GM23338 (cell line): ENCODE measurements at regions not wholly inside any gene's neighbourhood (a gene's known extent, or its start where the extent isn't known, plus 50 kb on each side); places are given as distances from the start of the nearest gene placed in this dataset.

Experiments used
- ATAC-seq: fragments of 200-7000 bp; cut with Tn5 transposase; 3 replicates; pipeline ENCODE4 v1.9.1; 2020
- DNase-seq: peaks from one replicate; pipeline ENCODE4 v3.0.0-alpha.2; 2015; ENCODE audit warnings: low spot score
- H2AFZ ChIP-seq: fragments of 200-600 bp; sonication (generic); 2 replicates; pipeline ENCODE4 v1.8.0; 2016; ENCODE audit warnings: antibody characterized with exemption, mild to moderate bottlenecking, moderate library complexity
- H3F3A ChIP-seq: fragments of 200-600 bp; sonication (generic); replicated peaks from 2 replicates; pipeline ENCODE4 v1.8.0; 2017; ENCODE audit warnings: antibody characterized with exemption, mixed run types, low read depth
- H3K27ac ChIP-seq: fragments of 200-600 bp; sonication (generic); 2 replicates; pipeline ENCODE4 v1.6.1; 2016; ENCODE audit warnings: low read depth
- H3K27me3 ChIP-seq: fragments of 200-600 bp; sonication (generic); 2 replicates; pipeline ENCODE4 v1.8.0; 2016; ENCODE audit warnings: mild to moderate bottlenecking, mixed run types, moderate library complexity; ENCODE audit not compliant: insufficient read depth
- H3K36me3 ChIP-seq: fragments of 200-600 bp; sonication (generic); 2 replicates; pipeline ENCODE4 v1.8.0; 2016; ENCODE audit warnings: mild to moderate bottlenecking; ENCODE audit not compliant: insufficient read depth
- H3K4me1 ChIP-seq: fragments of 200-600 bp; sonication (generic); 2 replicates; pipeline ENCODE4 v1.8.0; 2016; ENCODE audit warnings: mild to moderate bottlenecking, moderate library complexity; ENCODE audit not compliant: insufficient read depth
- H3K4me2 ChIP-seq: fragments of 200-600 bp; sonication (generic); 2 replicates; pipeline ENCODE4 v1.7.1; 2017; ENCODE audit warnings: mixed run types
- H3K4me3 ChIP-seq: fragments of 200-600 bp; sonication (generic); 2 replicates; pipeline ENCODE4 v1.6.1; 2016; ENCODE audit warnings: mixed run types
- H3K79me2 ChIP-seq: fragments of 200-600 bp; sonication (generic); replicated peaks from 2 replicates; pipeline ENCODE4 v1.8.0; 2017; ENCODE audit warnings: mild to moderate bottlenecking; ENCODE audit not compliant: insufficient read depth
- H3K9me2 ChIP-seq: fragments of 200-600 bp; sonication (generic); 2 replicates; pipeline ENCODE4 v1.8.0; 2017; ENCODE audit not compliant: insufficient read depth
- H4K20me1 ChIP-seq: fragments of 200-600 bp; sonication (generic); replicated peaks from 2 replicates; pipeline ENCODE4 v1.8.0; 2017; ENCODE audit warnings: mild to moderate bottlenecking; ENCODE audit not compliant: insufficient read depth
- H3K27ac Mint-ChIP-seq: 2 replicates; pipeline ENCODE4 v1.8.0; 2020; ENCODE audit warnings: inconsistent platforms, mild to moderate bottlenecking, moderate library complexity, mixed read lengths
- H3K27me3 Mint-ChIP-seq: 3 replicates; pipeline ENCODE4 v1.8.0; 2022; ENCODE audit warnings: low read depth, mild to moderate bottlenecking, moderate library complexity, mixed read lengths, inconsistent platforms; ENCODE audit not compliant: insufficient read depth, poor library complexity
- H3K36me3 Mint-ChIP-seq: 3 replicates; pipeline ENCODE4 v1.8.0; 2021; ENCODE audit warnings: low read depth, mild to moderate bottlenecking, inconsistent platforms, moderate library complexity, mixed read lengths
- H3K4me1 Mint-ChIP-seq: 3 replicates; pipeline ENCODE4 v1.8.0; 2020; ENCODE audit warnings: mild to moderate bottlenecking, inconsistent platforms, mixed read lengths
- H3K4me3 Mint-ChIP-seq: 3 replicates; pipeline ENCODE4 v1.8.0; 2021; ENCODE audit warnings: moderate library complexity, mild to moderate bottlenecking, inconsistent platforms, mixed read lengths
- H3K9me3 Mint-ChIP-seq: 3 replicates; pipeline ENCODE4 v1.8.0; 2020; ENCODE audit warnings: moderate library complexity, mild to moderate bottlenecking, inconsistent platforms, mixed read lengths
- CREB1 ChIP-seq: fragments of 250-450 bp; sonication (Bioruptor Pico); IDR thresholded peaks from 2 replicates; pipeline ENCODE4 v1.5.0; 2020; ENCODE audit warnings: low read depth, mild to moderate bottlenecking, moderate library complexity
- CTCF ChIP-seq, 2 experiments: fragments of 200-600 bp in 1 of 2; sonication (generic) in 1 of 2; conservative IDR thresholded peaks; 2 replicates each; pipeline versions ENCODE4 v1.5.1 to v1.6.1; 2016 to 2017; ENCODE audit warnings: antibody characterized with exemption in 2 of 2, low read depth in 2 of 2, mild to moderate bottlenecking in 2 of 2, moderate library complexity in 1 of 2
- EZH2 ChIP-seq: fragments of 200-600 bp; sonication (generic); IDR thresholded peaks from one replicate; pipeline ENCODE4 v1.8.0; 2017; ENCODE audit warnings: antibody characterized with exemption, mild to moderate bottlenecking, low read depth; ENCODE audit not compliant: unreplicated experiment
- EZH2phosphoT487 ChIP-seq: fragments of 200-600 bp; sonication (generic); IDR thresholded peaks from one replicate; pipeline ENCODE4 v1.8.1; 2018; ENCODE audit warnings: antibody characterized with exemption; ENCODE audit not compliant: unreplicated experiment
- JUNB ChIP-seq: IDR thresholded peaks from one replicate; pipeline ENCODE4 v1.6.1; 2016; ENCODE audit warnings: antibody characterized with exemption; ENCODE audit not compliant: unreplicated experiment
- NANOG ChIP-seq: IDR thresholded peaks from 2 replicates; pipeline ENCODE4 v1.6.1; 2016; ENCODE audit warnings: antibody characterized with exemption, borderline replicate concordance
- POLR2AphosphoS5 ChIP-seq: IDR thresholded peaks from 2 replicates; pipeline ENCODE4 v1.6.1; 2016; ENCODE audit warnings: antibody characterized with exemption, low read depth
- REST ChIP-seq: IDR thresholded peaks from one replicate; pipeline ENCODE4 v1.6.1; 2018; ENCODE audit warnings: antibody characterized with exemption; ENCODE audit not compliant: unreplicated experiment
- STAT1 ChIP-seq: IDR thresholded peaks from one replicate; pipeline ENCODE4 v1.6.1; 2016; ENCODE audit warnings: antibody characterized with exemption; ENCODE audit not compliant: unreplicated experiment
- ZNF114 ChIP-seq: fragments of 250-450 bp; sonication (Bioruptor Pico); IDR thresholded peaks from 2 replicates; pipeline ENCODE4 v1.5.0; 2020; ENCODE audit warnings: mild to moderate bottlenecking, moderate library complexity
- ZNF331 ChIP-seq: fragments of 250-450 bp; sonication (Bioruptor Pico); IDR thresholded peaks from 2 replicates; pipeline ENCODE4 v1.5.0; 2020; ENCODE audit warnings: low read depth, mild to moderate bottlenecking, moderate library complexity
- TF ChIP-seq, protein P1 (sequence below): fragments of 250-450 bp; sonication (Bioruptor Pico); IDR thresholded peaks from 2 replicates; pipeline ENCODE4 v1.5.0; 2020; ENCODE audit warnings: mild to moderate bottlenecking, moderate library complexity
- TF ChIP-seq, protein P2 (sequence below): IDR thresholded peaks from 2 replicates; pipeline ENCODE4 v1.6.1; 2016; ENCODE audit warnings: antibody characterized with exemption

GRCh38 chr12:114780746-114781399 lies 96.9 kb upstream of the TBX3 start:
- DNase-seq (no peak), ATAC-seq (no peak)
- Histone ChIP-seq H3K9me2 (peaks cover 5% of the 10 kb centered on the region; the same call in 1 of the 2 replicates), H3K79me2 (no peaks in the 10 kb centered on the region), H3K4me1 (no peaks in the 10 kb centered on the region), H3K27ac (no peak overlapping the region), H3F3A (no peaks in the 10 kb centered on the region), H3K4me3 (no peak overlapping the region), H3K4me2 (no peak overlapping the region), H4K20me1 (no peaks in the 10 kb centered on the region), H3K36me3 (no peaks in the 10 kb centered on the region; the same call in 1 of the 2 replicates), H3K27me3 (no peaks in the 10 kb centered on the region), H2AFZ (peak overlapping the region; percentile 78; the same call in 1 of the 2 replicates)
- Mint-ChIP-seq H3K4me3 (no peak overlapping the region), H3K36me3 (no peaks in the 10 kb centered on the region), H3K4me1 (peaks cover 8% of the 10 kb centered on the region), H3K9me3 (peaks cover 3% of the 10 kb centered on the region; the same call in 1 of the 3 replicates), H3K27ac (no peak overlapping the region), H3K27me3 (peaks cover 8% of the 10 kb centered on the region)
- TF ChIP-seq POLR2AphosphoS5 (no peak), EZH2 (no peak), CTCF (conservative IDR thresholded peaks at IDR 0.05; ENCODE audit: low read depth in 2 of 2) (no peak), ZNF114 (no peak), JUNB (no peak), NANOG (no peak), EZH2phosphoT487 (no peak), REST (no peak), ZNF331 (CRISPR knock-in tag) (no peak), CREB1 (CRISPR knock-in tag) (no peak), STAT1 (no peak)
- TF ChIP-seq, protein P1, sequence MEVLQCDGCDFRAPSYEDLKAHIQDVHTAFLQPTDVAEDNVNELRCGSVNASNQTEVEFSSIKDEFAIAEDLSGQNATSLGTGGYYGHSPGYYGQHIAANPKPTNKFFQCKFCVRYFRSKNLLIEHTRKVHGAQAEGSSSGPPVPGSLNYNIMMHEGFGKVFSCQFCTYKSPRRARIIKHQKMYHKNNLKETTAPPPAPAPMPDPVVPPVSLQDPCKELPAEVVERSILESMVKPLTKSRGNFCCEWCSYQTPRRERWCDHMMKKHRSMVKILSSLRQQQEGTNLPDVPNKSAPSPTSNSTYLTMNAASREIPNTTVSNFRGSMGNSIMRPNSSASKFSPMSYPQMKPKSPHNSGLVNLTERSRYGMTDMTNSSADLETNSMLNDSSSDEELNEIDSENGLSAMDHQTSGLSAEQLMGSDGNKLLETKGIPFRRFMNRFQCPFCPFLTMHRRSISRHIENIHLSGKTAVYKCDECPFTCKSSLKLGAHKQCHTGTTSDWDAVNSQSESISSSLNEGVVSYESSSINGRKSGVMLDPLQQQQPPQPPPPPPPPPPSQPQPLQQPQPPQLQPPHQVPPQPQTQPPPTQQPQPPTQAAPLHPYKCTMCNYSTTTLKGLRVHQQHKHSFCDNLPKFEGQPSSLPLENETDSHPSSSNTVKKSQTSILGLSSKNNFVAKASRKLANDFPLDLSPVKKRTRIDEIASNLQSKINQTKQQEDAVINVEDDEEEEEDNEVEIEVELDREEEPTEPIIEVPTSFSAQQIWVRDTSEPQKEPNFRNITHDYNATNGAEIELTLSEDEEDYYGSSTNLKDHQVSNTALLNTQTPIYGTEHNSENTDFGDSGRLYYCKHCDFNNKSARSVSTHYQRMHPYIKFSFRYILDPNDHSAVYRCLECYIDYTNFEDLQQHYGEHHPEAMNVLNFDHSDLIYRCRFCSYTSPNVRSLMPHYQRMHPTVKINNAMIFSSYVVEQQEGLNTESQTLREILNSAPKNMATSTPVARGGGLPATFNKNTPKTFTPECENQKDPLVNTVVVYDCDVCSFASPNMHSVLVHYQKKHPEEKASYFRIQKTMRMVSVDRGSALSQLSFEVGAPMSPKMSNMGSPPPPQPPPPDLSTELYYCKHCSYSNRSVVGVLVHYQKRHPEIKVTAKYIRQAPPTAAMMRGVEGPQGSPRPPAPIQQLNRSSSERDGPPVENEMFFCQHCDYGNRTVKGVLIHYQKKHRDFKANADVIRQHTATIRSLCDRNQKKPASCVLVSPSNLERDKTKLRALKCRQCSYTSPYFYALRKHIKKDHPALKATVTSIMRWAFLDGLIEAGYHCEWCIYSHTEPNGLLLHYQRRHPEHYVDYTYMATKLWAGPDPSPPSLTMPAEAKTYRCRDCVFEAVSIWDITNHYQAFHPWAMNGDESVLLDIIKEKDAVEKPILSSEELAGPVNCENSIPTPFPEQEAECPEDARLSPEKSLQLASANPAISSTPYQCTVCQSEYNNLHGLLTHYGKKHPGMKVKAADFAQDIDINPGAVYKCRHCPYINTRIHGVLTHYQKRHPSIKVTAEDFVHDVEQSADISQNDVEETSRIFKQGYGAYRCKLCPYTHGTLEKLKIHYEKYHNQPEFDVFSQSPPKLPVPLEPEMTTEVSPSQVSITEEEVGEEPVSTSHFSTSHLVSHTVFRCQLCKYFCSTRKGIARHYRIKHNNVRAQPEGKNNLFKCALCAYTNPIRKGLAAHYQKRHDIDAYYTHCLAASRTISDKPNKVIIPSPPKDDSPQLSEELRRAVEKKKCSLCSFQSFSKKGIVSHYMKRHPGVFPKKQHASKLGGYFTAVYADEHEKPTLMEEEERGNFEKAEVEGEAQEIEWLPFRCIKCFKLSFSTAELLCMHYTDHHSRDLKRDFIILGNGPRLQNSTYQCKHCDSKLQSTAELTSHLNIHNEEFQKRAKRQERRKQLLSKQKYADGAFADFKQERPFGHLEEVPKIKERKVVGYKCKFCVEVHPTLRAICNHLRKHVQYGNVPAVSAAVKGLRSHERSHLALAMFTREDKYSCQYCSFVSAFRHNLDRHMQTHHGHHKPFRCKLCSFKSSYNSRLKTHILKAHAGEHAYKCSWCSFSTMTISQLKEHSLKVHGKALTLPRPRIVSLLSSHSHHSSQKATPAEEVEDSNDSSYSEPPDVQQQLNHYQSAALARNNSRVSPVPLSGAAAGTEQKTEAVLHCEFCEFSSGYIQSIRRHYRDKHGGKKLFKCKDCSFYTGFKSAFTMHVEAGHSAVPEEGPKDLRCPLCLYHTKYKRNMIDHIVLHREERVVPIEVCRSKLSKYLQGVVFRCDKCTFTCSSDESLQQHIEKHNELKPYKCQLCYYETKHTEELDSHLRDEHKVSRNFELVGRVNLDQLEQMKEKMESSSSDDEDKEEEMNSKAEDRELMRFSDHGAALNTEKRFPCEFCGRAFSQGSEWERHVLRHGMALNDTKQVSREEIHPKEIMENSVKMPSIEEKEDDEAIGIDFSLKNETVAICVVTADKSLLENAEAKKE (CRISPR knock-in tag): no peak
- TF ChIP-seq, protein P2, sequence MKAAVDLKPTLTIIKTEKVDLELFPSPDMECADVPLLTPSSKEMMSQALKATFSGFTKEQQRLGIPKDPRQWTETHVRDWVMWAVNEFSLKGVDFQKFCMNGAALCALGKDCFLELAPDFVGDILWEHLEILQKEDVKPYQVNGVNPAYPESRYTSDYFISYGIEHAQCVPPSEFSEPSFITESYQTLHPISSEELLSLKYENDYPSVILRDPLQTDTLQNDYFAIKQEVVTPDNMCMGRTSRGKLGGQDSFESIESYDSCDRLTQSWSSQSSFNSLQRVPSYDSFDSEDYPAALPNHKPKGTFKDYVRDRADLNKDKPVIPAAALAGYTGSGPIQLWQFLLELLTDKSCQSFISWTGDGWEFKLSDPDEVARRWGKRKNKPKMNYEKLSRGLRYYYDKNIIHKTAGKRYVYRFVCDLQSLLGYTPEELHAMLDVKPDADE: no peak
